GM19467 (cell line): ENCODE measurements at regions not wholly inside any gene's neighbourhood (a gene's known extent, or its start where the extent isn't known, plus 50 kb on each side); places are given as distances from the start of the nearest gene placed in this dataset.

Source experiments
- ATAC-seq: cut with Tn5 transposase; IDR thresholded peaks from one replicate; pipeline ENCODE4 v1.9.1; 2021; ENCODE audit warnings: mild to moderate bottlenecking, moderate library complexity; ENCODE audit not compliant: unreplicated experiment

- ATAC-seq, result no peak
Observed at GRCh38 chr2:516944-517343, 160.3 kb downstream of the TMEM18 start.

GRCh38 chr2:516131-516530 lies 161.1 kb downstream of the TMEM18 start:
- ATAC-seq, result no peak

GRCh38 chr2:515441-516127 lies 161.6 kb downstream of the TMEM18 start:
- no peak for ATAC-seq

- no peak for ATAC-seq
Observed at GRCh38 chr2:513981-514706, 163.1 kb downstream of the TMEM18 start.

- ATAC-seq, result no peak
Observed at GRCh38 chr2:510839-511238, 166.4 kb downstream of the TMEM18 start.

- ATAC-seq, result no peak
Observed at GRCh38 chr2:509888-510287, 167.3 kb downstream of the TMEM18 start.

- no peak for ATAC-seq
Observed at GRCh38 chr2:508121-508520, 169.1 kb downstream of the TMEM18 start.

GRCh38 chr2:506866-507265 lies 170.3 kb downstream of the TMEM18 start:
- ATAC-seq, result no peak

- no peak for ATAC-seq
Observed at GRCh38 chr2:506451-506850, 170.8 kb downstream of the TMEM18 start.

- ATAC-seq, result no peak
Observed at GRCh38 chr2:505941-506340, 171.3 kb downstream of the TMEM18 start.

- no peak for ATAC-seq
Observed at GRCh38 chr2:503288-503999, 173.8 kb downstream of the TMEM18 start.

- ATAC-seq, result no peak
Observed at GRCh38 chr2:502831-503230, 174.4 kb downstream of the TMEM18 start.

GRCh38 chr2:501667-502066 lies 175.5 kb downstream of the TMEM18 start:
- no peak for ATAC-seq

GRCh38 chr2:501130-501529 lies 176.1 kb downstream of the TMEM18 start:
- no peak for ATAC-seq

- no peak for ATAC-seq
Observed at GRCh38 chr2:499726-500125, 177.5 kb downstream of the TMEM18 start.

GRCh38 chr2:498493-499178 lies 178.6 kb downstream of the TMEM18 start:
- no peak for ATAC-seq

- ATAC-seq, result no peak
Observed at GRCh38 chr2:497770-498492, 179.3 kb downstream of the TMEM18 start.

- no peak for ATAC-seq
Observed at GRCh38 chr2:496729-497128, 180.5 kb downstream of the TMEM18 start.

GRCh38 chr2:495745-496275 lies 181.4 kb downstream of the TMEM18 start:
- ATAC-seq, result no peak

- no peak for ATAC-seq
Observed at GRCh38 chr2:494853-495252, 182.4 kb downstream of the TMEM18 start.
